Tibial artery (tissue), 4 donors: ENCODE measurements at regions not wholly inside any gene's neighbourhood (a gene's known extent, or its start where the extent isn't known, plus 50 kb on each side); places are given as distances from the start of the nearest gene placed in this dataset.
"Not testable (repeated sequence)": the region's sequence is repeated elsewhere in the genome, so short reads cannot be mapped to it uniquely, and the experiment has no call there.

Source experiments
- DNase-seq, 2 donors: peaks; one replicate each; pipeline ENCODE4 v3.0.0-alpha.2; 2019
- H3K27ac ChIP-seq, 2 donors: fragments of 200-600 bp; sonication (generic) in 1 of 2; 1 replicate in 1 of 2; 2 replicates in 1 of 2; pipeline ENCODE4 v1.5.1; 2018 to 2019; ENCODE audit warnings: mild to moderate bottlenecking in 1 of 2
- H3K27me3 ChIP-seq, 2 donors: fragments of 200-600 bp; sonication (generic) in 1 of 2; one replicate each; pipeline versions ENCODE4 v1.5.1 to v1.6.0; 2016 to 2019
- H3K36me3 ChIP-seq, 3 donors: fragments of 200-600 bp; sonication (generic) in 2 of 3; one replicate each; pipeline ENCODE4 v1.5.1; 2016 to 2019; ENCODE audit warnings: mild to moderate bottlenecking in 2 of 3
- H3K4me1 ChIP-seq, 4 donors: fragments of 200-600 bp; sonication (generic) in 2 of 4; 1 replicate in 3 of 4; 2 replicates in 1 of 4; pipeline ENCODE4 v1.5.1; 2016 to 2019
- H3K4me3 ChIP-seq, 2 donors: fragments of 200-600 bp; sonication (generic) in 1 of 2; 1 replicate in 1 of 2; 2 replicates in 1 of 2; pipeline ENCODE4 v1.5.1; 2018 to 2019; ENCODE audit warnings: mild to moderate bottlenecking in 2 of 2
- H3K9me3 ChIP-seq, 3 donors: fragments of 200-600 bp; sonication (generic) in 1 of 3; one replicate each; pipeline ENCODE4 v1.5.1; 2016 to 2019
- intact Hi-C: fragments of 100-400 bp; cut with DNase I; formaldehyde crosslinking; loops from one replicate; pipeline ENCODE4 v1.15.0; 2023; ENCODE audit warnings: low total_unique reads
- TF ChIP-seq, protein P1 (sequence below), 2 experiments: fragments of 200-600 bp in 1 of 2; fragments of 450-650 bp in 1 of 2; IDR thresholded peaks; one replicate each; pipeline ENCODE4 v1.5.1; 2017 to 2019; ENCODE audit warnings: antibody characterized with exemption in 2 of 2, mild to moderate bottlenecking in 1 of 2, moderate library complexity in 1 of 2

DNA sequence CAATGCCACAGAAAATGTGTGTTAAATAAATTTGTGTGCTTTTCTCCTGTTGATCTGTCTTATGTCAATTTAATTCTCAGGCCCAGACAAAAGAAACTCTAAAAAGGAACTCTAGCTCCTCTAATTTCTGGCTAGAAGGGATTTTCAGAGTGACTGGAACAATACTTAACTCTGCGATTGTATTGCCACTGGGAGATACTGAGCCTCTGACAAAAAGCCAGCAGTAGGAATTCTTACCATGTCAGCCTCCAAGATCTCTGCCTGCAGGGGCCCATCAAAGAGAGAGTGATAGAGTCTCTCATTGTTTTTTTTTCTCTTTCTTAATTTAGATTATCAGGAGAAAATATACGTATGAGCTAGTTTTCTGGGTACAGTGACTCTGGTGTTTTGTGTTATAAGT, 1165.7 kb downstream of the BRINP3 start:
- Histone ChIP-seq H3K4me3 (no peak overlapping the region), H3K27me3 (no peaks in the 10 kb centered on the region), H3K27ac (no peak overlapping the region), H3K9me3 (no peaks in the 10 kb centered on the region), H3K36me3 (no peaks in the 10 kb centered on the region), H3K4me1 (no peaks in the 10 kb centered on the region)
- TF ChIP-seq, protein P1, sequence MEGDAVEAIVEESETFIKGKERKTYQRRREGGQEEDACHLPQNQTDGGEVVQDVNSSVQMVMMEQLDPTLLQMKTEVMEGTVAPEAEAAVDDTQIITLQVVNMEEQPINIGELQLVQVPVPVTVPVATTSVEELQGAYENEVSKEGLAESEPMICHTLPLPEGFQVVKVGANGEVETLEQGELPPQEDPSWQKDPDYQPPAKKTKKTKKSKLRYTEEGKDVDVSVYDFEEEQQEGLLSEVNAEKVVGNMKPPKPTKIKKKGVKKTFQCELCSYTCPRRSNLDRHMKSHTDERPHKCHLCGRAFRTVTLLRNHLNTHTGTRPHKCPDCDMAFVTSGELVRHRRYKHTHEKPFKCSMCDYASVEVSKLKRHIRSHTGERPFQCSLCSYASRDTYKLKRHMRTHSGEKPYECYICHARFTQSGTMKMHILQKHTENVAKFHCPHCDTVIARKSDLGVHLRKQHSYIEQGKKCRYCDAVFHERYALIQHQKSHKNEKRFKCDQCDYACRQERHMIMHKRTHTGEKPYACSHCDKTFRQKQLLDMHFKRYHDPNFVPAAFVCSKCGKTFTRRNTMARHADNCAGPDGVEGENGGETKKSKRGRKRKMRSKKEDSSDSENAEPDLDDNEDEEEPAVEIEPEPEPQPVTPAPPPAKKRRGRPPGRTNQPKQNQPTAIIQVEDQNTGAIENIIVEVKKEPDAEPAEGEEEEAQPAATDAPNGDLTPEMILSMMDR (IDR thresholded peaks at IDR 0.05) = no peak
- intact Hi-C loops = no loop called here
- no peak for DNase-seq

DNA sequence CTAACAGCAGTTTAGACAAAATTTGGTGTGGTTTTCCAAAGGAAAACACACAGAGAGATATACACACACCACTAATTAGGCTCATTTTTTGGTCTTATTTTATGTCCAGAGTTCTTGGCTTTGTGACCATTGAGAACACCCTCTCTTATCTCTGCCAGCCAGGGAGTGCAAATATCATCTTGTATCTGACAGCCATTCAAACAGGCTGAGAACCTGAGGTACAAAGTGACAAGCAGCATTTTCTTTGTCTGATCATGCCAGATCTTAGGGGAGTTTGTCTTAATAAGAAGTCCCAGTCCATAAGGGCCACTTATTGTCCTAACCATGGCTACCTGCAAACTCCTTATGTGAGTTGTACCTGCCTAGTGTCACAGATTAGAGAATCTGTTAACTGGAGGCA, 1165.2 kb downstream of the BRINP3 start:
- DNase-seq = no peak
- no peaks in the 10 kb centered on the region for H3K27me3 ChIP-seq
- H3K4me1 ChIP-seq = no peaks in the 10 kb centered on the region
- TF ChIP-seq, protein P1 (IDR thresholded peaks at IDR 0.05) = no peak
- no peak overlapping the region for H3K27ac ChIP-seq
- no peaks in the 10 kb centered on the region for H3K9me3 ChIP-seq
- H3K36me3 ChIP-seq = no peaks in the 10 kb centered on the region
- intact Hi-C loops = no loop called here
- no peak overlapping the region for H3K4me3 ChIP-seq

DNA sequence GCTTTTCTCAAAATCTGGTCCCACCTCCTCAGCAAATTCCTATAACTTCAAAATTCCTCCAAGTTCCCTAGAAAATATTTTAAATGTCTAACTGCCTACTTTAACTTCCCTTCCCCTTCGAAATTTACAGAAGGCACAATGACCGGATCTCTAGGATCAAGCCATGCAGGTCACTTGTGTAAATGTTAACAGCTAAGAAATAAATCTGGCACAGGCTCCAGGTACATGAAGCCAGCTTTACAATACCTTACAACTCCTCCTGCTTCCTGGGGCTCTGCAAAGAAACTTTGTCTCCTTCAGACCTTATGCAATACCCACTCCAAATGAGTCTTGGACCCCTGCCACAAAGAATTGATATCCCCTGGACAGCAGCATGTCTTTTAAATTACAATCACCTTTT, 1164.2 kb downstream of the BRINP3 start:
- TF ChIP-seq, protein P1 (IDR thresholded peaks at IDR 0.05) = no peak
- Histone ChIP-seq H3K9me3 (no peaks in the 10 kb centered on the region), H3K27ac (no peak overlapping the region), H3K4me3 (no peak overlapping the region), H3K36me3 (no peaks in the 10 kb centered on the region), H3K4me1 (no peaks in the 10 kb centered on the region), H3K27me3 (no peaks in the 10 kb centered on the region)
- no peak for DNase-seq
- intact Hi-C loops = no loop called here

DNA sequence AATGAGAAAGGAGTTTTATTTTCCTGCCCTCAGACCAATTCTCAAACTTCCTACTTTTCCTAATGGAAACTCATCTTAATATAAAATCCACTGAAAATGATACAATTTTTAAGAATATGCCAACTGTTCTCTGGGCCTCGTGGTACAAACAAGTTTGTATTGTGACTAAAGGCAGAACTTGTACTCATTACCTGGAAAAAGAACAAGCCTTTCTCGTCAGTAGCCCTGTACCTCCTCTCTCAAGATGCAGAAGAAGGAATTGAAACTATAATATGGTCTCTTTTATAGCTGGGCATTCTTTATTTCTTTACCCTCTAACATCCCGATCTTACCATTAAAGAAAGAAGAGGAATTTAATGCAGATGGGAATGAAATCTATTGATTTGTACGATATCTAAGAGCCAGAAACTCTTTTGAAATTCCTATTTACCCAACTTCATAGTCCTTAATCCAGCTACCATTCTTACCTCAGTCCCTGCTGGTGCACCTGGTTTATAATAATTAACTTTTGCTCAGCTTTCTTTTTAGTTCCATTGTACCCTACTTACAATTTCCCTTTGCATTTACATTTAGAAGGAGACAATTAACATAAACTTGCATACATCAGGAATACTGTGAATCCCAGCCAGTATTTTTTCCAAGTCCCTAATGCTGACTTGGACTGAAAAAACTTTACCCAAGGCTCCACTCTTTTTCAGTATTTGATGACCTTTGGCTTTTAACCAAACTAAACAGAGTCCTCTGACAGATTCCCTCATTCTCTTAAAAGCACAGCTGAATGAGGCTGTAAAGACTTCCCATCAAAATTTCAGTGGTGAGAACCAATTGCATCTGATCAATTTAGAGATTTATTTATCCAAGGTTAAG, 1162.4 kb downstream of the BRINP3 start:
- Histone ChIP-seq H3K36me3 (no peaks in the 10 kb centered on the region), H3K4me1 (no peaks in the 10 kb centered on the region), H3K4me3 (no peak overlapping the region), H3K27ac (no peak overlapping the region), H3K9me3 (no peaks in the 10 kb centered on the region), H3K27me3 (no peaks in the 10 kb centered on the region)
- intact Hi-C loops = no loop called here
- no peak for DNase-seq
- TF ChIP-seq, protein P1 (IDR thresholded peaks at IDR 0.05) = no peak

DNA sequence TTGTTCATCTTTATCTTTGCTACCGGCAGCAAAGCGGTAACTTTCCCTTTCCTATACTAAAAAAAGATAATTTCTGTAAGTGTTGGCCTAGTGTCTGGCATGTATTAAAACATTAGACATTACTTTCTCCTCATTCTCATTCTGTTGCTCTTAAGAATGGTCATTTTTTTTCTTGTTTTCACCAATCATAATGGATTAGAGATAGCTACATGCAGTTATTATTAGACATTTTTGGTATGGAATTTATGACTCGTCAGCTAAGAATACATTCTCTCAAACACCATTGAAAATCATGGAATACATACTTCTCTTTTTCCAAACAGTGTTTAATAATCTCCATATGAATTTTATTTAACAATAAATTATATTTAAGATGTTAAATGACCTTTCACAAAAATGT, 1154.6 kb downstream of the BRINP3 start:
- TF ChIP-seq, protein P1 (IDR thresholded peaks at IDR 0.05) = no peak
- Histone ChIP-seq H3K9me3 (no peaks in the 10 kb centered on the region), H3K4me3 (no peak overlapping the region), H3K27me3 (no peaks in the 10 kb centered on the region), H3K36me3 (no peaks in the 10 kb centered on the region), H3K4me1 (no peaks in the 10 kb centered on the region), H3K27ac (no peak overlapping the region)
- no peak for DNase-seq
- intact Hi-C loops = no loop called here

DNA sequence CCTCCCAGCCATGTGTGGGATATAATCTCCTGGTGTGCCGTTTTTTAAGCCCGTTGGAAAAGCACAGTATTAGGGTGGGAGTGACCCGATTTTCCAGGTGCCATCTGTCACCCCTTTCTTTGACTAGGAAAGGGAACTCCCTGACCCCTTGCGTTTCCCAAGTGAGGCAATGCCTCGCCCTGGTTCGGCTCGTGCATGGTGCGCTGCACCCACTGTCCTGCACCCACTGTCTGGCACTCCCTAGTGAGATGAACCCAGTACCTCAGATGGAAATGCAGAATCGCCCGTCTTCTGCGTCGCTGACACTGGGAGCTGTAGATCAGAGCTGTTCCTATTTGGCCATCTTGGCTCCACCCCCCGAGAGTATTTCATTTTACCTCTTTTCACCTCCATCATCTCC, 1146.6 kb downstream of the BRINP3 start:
- H3K27ac ChIP-seq, H3K4me3 ChIP-seq, H3K4me1 ChIP-seq, DNase-seq, H3K9me3 ChIP-seq, H3K36me3 ChIP-seq, intact Hi-C loops, H3K27me3 ChIP-seq: not testable (repeated sequence)
